Stimulated activated CD4-positive, alpha-beta T cell treated with anti-CD3 and anti-CD28 coated beads, Interleukin-15, amount 100 ng/mL, for 24 hours (primary cell): ENCODE measurements at regions not wholly inside any gene's neighbourhood (a gene's known extent, or its start where the extent isn't known, plus 50 kb on each side); places are given as distances from the start of the nearest gene placed in this dataset.
"Not testable (repeated sequence)": the region's sequence is repeated elsewhere in the genome, so short reads cannot be mapped to it uniquely, and the experiment has no call there.

Source experiments
- DNase-seq: peaks from one replicate; pipeline ENCODE4 v3.0.0-alpha.2; 2020

- DNase-seq: no peak
These were observed 504.8 kb downstream of the NXPH1 start for GRCh38 chr7:8938044-8938805.

- DNase-seq: no peak
These were observed 506.0 kb downstream of the NXPH1 start for GRCh38 chr7:8939446-8939845.

GRCh38 chr7:8963722-8964121, 530.3 kb downstream of the NXPH1 start:
- no peak for DNase-seq

- DNase-seq: no peak
These were observed 531.8 kb downstream of the NXPH1 start for GRCh38 chr7:8965177-8965576.

- DNase-seq: no peak
These were observed 540.2 kb downstream of the NXPH1 start for GRCh38 chr7:8973601-8974000.

GRCh38 chr7:8975681-8976080, 542.3 kb downstream of the NXPH1 start:
- no peak for DNase-seq

GRCh38 chr7:8982338-8982992, 549.1 kb downstream of the NXPH1 start:
- no peak for DNase-seq

GRCh38 chr7:8985255-8985654, 551.8 kb downstream of the NXPH1 start:
- DNase-seq: no peak

GRCh38 chr7:8988267-8988666, 554.9 kb downstream of the NXPH1 start:
- no peak for DNase-seq

GRCh38 chr7:8991159-8991558, 557.8 kb downstream of the NXPH1 start:
- DNase-seq: no peak

- no peak for DNase-seq
These were observed 565.4 kb downstream of the NXPH1 start for GRCh38 chr7:8998762-8999161.

GRCh38 chr7:9013940-9014339, 580.5 kb downstream of the NXPH1 start:
- DNase-seq: no peak

- DNase-seq: no peak
These were observed 583.9 kb downstream of the NXPH1 start for GRCh38 chr7:9017286-9017685.

- DNase-seq: no peak
These were observed 589.0 kb downstream of the NXPH1 start for GRCh38 chr7:9022456-9022855.

GRCh38 chr7:9023675-9024294, 590.4 kb downstream of the NXPH1 start:
- no peak for DNase-seq

- DNase-seq: no peak
These were observed 592.7 kb downstream of the NXPH1 start for GRCh38 chr7:9026121-9026520.

GRCh38 chr7:9028012-9028411, 594.6 kb downstream of the NXPH1 start:
- no peak for DNase-seq

- DNase-seq: no peak
These were observed 596.5 kb downstream of the NXPH1 start for GRCh38 chr7:9029681-9030530.

GRCh38 chr7:9030976-9031375, 597.6 kb downstream of the NXPH1 start:
- no peak for DNase-seq

GRCh38 chr7:9031386-9031785, 598.0 kb downstream of the NXPH1 start:
- DNase-seq: no peak

- no peak for DNase-seq
These were observed 602.7 kb downstream of the NXPH1 start for GRCh38 chr7:9036080-9036479.

- no peak for DNase-seq
These were observed 637.9 kb downstream of the NXPH1 start for GRCh38 chr7:9071160-9071762.

GRCh38 chr7:9075774-9076173, 642.4 kb downstream of the NXPH1 start:
- DNase-seq: not testable (repeated sequence)
